ENCODE measurements at regions not wholly inside any gene's neighbourhood (a gene's known extent, or its start where the extent isn't known, plus 50 kb on each side); places are given as distances from the start of the nearest gene placed in this dataset.

DNA sequence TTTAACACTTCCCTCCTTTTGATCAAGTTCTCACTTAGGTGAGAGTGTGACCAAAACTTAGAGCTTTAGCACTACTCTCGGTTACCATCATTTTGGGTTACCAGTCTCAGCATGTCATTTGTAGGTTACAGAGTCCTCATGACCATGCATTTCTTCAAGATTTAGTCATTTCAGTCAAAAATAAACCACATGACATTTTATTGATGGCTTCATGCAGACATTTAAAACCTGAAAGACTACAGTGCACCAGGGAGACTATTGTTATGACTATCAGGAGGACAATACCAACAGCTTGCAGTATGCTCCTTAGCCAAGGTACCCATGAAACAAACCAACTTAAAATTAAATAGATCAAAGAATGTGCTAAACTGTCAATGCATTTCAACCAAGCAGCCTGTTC lies 498.1 kb upstream of the FSTL5 start:
- no peak for TF ChIP-seq POLR2AphosphoS5 (IDR thresholded peaks at IDR 0.05)
- no peak for TF ChIP-seq EP300 (IDR thresholded peaks at IDR 0.05)
- TF ChIP-seq, protein P1, sequence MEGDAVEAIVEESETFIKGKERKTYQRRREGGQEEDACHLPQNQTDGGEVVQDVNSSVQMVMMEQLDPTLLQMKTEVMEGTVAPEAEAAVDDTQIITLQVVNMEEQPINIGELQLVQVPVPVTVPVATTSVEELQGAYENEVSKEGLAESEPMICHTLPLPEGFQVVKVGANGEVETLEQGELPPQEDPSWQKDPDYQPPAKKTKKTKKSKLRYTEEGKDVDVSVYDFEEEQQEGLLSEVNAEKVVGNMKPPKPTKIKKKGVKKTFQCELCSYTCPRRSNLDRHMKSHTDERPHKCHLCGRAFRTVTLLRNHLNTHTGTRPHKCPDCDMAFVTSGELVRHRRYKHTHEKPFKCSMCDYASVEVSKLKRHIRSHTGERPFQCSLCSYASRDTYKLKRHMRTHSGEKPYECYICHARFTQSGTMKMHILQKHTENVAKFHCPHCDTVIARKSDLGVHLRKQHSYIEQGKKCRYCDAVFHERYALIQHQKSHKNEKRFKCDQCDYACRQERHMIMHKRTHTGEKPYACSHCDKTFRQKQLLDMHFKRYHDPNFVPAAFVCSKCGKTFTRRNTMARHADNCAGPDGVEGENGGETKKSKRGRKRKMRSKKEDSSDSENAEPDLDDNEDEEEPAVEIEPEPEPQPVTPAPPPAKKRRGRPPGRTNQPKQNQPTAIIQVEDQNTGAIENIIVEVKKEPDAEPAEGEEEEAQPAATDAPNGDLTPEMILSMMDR (IDR thresholded peaks at IDR 0.05), result no peak
